Glutamatergic neuron (in vitro differentiated cells): ENCODE measurements at regions not wholly inside any gene's neighbourhood (a gene's known extent, or its start where the extent isn't known, plus 50 kb on each side); places are given as distances from the start of the nearest gene placed in this dataset.

Source experiments
- DNase-seq: peaks from one replicate; pipeline ENCODE4 v3.0.0; 2022
- H3K27ac Mint-ChIP-seq: one replicate; pipeline ENCODE4 v1.8.0; 2020; ENCODE audit warnings: mild to moderate bottlenecking, mixed read lengths, inconsistent platforms; ENCODE audit not compliant: unreplicated experiment
- H3K27me3 Mint-ChIP-seq: one replicate; pipeline ENCODE4 v1.8.0; 2020; ENCODE audit warnings: mild to moderate bottlenecking, moderate library complexity, mixed read lengths, inconsistent platforms; ENCODE audit not compliant: unreplicated experiment
- H3K36me3 Mint-ChIP-seq: one replicate; pipeline ENCODE4 v1.8.0; 2020; ENCODE audit warnings: mild to moderate bottlenecking, mixed read lengths, inconsistent platforms; ENCODE audit not compliant: unreplicated experiment
- H3K4me1 Mint-ChIP-seq: one replicate; pipeline ENCODE4 v1.8.0; 2020; ENCODE audit warnings: mild to moderate bottlenecking, low read depth, mixed read lengths, inconsistent platforms; ENCODE audit not compliant: unreplicated experiment
- H3K4me3 Mint-ChIP-seq: one replicate; pipeline ENCODE4 v1.8.0; 2020; ENCODE audit warnings: mild to moderate bottlenecking, mixed read lengths, inconsistent platforms; ENCODE audit not compliant: unreplicated experiment
- H3K9me3 Mint-ChIP-seq: one replicate; pipeline ENCODE4 v1.8.0; 2020; ENCODE audit warnings: mild to moderate bottlenecking, moderate library complexity, mixed read lengths, inconsistent platforms; ENCODE audit not compliant: unreplicated experiment
- CTCF ChIP-seq: fragments of 200-600 bp; sonication (generic); IDR thresholded peaks from one replicate; pipeline ENCODE4 v1.5.0; 2021; ENCODE audit not compliant: partially characterized antibody, unreplicated experiment

- H3K36me3 Mint-ChIP-seq: peaks cover 10% of the 10 kb centered on the region
- H3K27ac Mint-ChIP-seq: no peak overlapping the region
- no peaks in the 10 kb centered on the region for H3K27me3 Mint-ChIP-seq
- H3K4me3 Mint-ChIP-seq: no peak overlapping the region
- DNase-seq: no peak
- peaks cover 11% of the 10 kb centered on the region for H3K9me3 Mint-ChIP-seq
- no peak for TF ChIP-seq CTCF
- H3K4me1 Mint-ChIP-seq: no peaks in the 10 kb centered on the region
Observed at GRCh38 chr7:155944901-155945300, 132.6 kb upstream of the SHH start.

GRCh38 chr7:155943251-155943899 lies 131.1 kb upstream of the SHH start:
- peaks cover 15% of the 10 kb centered on the region for H3K36me3 Mint-ChIP-seq
- H3K27me3 Mint-ChIP-seq: no peaks in the 10 kb centered on the region
- peaks cover 11% of the 10 kb centered on the region for H3K9me3 Mint-ChIP-seq
- no peaks in the 10 kb centered on the region for H3K4me1 Mint-ChIP-seq
- H3K4me3 Mint-ChIP-seq: no peak overlapping the region
- DNase-seq: no peak
- H3K27ac Mint-ChIP-seq: no peak overlapping the region
- no peak for TF ChIP-seq CTCF

GRCh38 chr7:155942226-155942950 lies 130.1 kb upstream of the SHH start:
- Mint-ChIP-seq H3K36me3 (peaks cover 24% of the 10 kb centered on the region), H3K4me3 (no peak overlapping the region), H3K9me3 (peaks cover 11% of the 10 kb centered on the region), H3K27ac (no peak overlapping the region), H3K4me1 (no peaks in the 10 kb centered on the region), H3K27me3 (no peaks in the 10 kb centered on the region)
- TF ChIP-seq CTCF: no peak
- DNase-seq: no peak

GRCh38 chr7:155941688-155942087 lies 129.4 kb upstream of the SHH start:
- Mint-ChIP-seq H3K36me3 (peaks cover 24% of the 10 kb centered on the region), H3K27me3 (no peaks in the 10 kb centered on the region), H3K9me3 (peaks cover 11% of the 10 kb centered on the region), H3K27ac (no peak overlapping the region), H3K4me3 (no peak overlapping the region), H3K4me1 (no peaks in the 10 kb centered on the region)
- DNase-seq: no peak
- no peak for TF ChIP-seq CTCF

- Mint-ChIP-seq H3K36me3 (peaks cover 14% of the 10 kb centered on the region), H3K9me3 (peaks cover 6% of the 10 kb centered on the region), H3K27me3 (peaks cover 6% of the 10 kb centered on the region), H3K4me1 (no peaks in the 10 kb centered on the region), H3K4me3 (no peak overlapping the region), H3K27ac (no peak overlapping the region)
- no peak for TF ChIP-seq CTCF
- no peak for DNase-seq
Observed at GRCh38 chr7:155939350-155939749, 127.1 kb upstream of the SHH start.
